ENCODE measurements at regions not wholly inside any gene's neighbourhood (a gene's known extent, or its start where the extent isn't known, plus 50 kb on each side); places are given as distances from the start of the nearest gene placed in this dataset.
A peak's percentile ranks its signal among the peaks of the same experiment; 100 is the strongest.

DNA sequence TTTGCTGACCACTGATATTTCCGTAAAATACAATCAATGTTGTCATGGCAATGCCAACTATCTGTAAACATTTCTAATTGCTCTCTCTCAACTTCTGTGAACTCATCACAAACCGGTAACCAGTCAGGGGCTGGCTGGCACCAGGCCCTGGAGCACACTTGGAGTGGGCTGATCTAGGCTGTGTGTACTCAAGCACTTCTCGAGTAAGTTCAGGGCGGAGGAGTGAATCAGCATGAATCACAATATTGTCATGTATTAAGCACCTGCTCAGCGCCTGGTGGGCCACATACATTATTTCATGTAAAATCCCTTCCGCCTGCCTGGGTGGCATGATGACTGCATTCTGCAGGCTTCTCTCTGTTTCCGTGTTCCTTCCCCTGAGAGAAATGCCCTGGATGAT is 212.4 kb downstream of the FOXD2 start:
- DNase-seq (ENCODE audit: extremely low spot score, unreplicated experiment): peak; percentile 66
- Mint-ChIP-seq H3K4me3 (ENCODE audit: unreplicated experiment) (no peak overlapping the region), H3K27ac (ENCODE audit: unreplicated experiment) (no peak overlapping the region), H3K36me3 (ENCODE audit: unreplicated experiment) (no peaks in the 10 kb centered on the region), H3K27me3 (ENCODE audit: unreplicated experiment) (peaks cover 8% of the 10 kb centered on the region), H3K9me3 (ENCODE audit: unreplicated experiment) (no peaks in the 10 kb centered on the region), H3K4me1 (ENCODE audit: unreplicated experiment) (peaks cover 9% of the 10 kb centered on the region)
- no peak for TF ChIP-seq CTCF (IDR thresholded peaks at IDR 0.05)

DNA sequence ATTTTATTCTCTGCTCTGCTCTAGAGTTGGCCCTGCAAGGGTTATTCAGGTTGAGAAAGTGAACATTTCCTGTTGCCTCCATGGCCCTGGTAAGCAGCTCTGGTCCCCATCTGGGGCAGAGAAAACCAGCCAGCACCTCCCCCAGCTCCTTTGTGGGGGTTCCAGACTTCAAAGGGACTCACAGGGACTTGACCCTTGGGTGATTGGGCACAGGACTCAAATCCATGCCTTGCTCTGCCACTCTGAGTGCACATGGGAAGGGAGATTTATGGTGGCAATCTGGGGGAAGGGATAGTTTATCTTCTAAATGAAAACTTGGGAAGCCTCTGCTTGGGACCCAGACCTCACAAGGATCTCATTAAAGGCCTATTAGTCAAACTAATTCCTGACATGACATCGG is 212.8 kb downstream of the FOXD2 start:
- no peak overlapping the region for H3K4me3 Mint-ChIP-seq (ENCODE audit: unreplicated experiment)
- H3K36me3 Mint-ChIP-seq (ENCODE audit: unreplicated experiment): no peaks in the 10 kb centered on the region
- TF ChIP-seq CTCF (IDR thresholded peaks at IDR 0.05): no peak
- H3K27ac Mint-ChIP-seq (ENCODE audit: unreplicated experiment): no peak overlapping the region
- peaks cover 8% of the 10 kb centered on the region for H3K27me3 Mint-ChIP-seq (ENCODE audit: unreplicated experiment)
- no peaks in the 10 kb centered on the region for H3K9me3 Mint-ChIP-seq (ENCODE audit: unreplicated experiment)
- peaks cover 9% of the 10 kb centered on the region for H3K4me1 Mint-ChIP-seq (ENCODE audit: unreplicated experiment)
- peak; percentile 54 for DNase-seq (ENCODE audit: extremely low spot score, unreplicated experiment)

DNA sequence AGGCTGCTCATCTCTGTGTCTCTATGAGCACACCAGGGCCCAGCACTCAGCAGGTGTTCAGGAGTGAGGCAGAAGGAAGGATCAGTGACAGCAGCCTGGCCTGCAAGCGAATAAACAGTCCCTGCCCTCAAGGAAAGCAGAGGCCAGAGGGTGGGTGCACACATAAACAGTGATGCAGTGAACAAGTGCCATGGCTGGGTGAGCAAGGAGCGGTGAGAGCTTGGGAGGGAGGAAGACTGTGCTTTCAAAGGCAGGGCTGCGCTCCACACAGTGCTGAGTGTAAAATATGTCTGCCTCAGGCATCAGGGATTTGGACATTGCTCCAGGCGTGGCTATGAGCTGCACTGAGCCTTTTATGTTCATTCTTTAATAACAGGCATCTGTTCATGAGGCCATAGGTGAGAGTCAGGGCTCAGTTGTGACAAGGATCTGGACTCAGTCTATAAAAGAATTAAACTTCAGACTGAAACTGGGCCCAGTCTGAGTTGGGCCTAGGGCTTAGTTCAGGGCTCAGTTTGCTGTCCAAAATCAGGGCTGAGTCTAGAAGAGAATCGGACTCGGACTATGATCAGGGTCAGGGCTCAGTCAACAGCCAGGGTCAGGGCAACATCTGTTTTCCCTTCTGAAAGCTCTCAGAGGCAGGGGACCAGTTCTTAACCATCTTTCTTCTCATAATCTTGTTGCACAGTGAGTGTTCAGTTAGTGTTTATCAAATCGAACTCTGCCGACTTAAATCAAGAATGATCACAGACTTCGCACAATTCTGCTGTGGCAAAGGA is 213.7 kb downstream of the FOXD2 start:
- Mint-ChIP-seq H3K4me3 (ENCODE audit: unreplicated experiment) (no peak overlapping the region), H3K4me1 (ENCODE audit: unreplicated experiment) (peaks cover 16% of the 10 kb centered on the region), H3K27ac (ENCODE audit: unreplicated experiment) (no peak overlapping the region), H3K27me3 (ENCODE audit: unreplicated experiment) (peaks cover 8% of the 10 kb centered on the region), H3K9me3 (ENCODE audit: unreplicated experiment) (no peaks in the 10 kb centered on the region), H3K36me3 (ENCODE audit: unreplicated experiment) (no peaks in the 10 kb centered on the region)
- no peak for TF ChIP-seq CTCF (IDR thresholded peaks at IDR 0.05)
- peak; percentile 49 for DNase-seq (ENCODE audit: extremely low spot score, unreplicated experiment)

DNA sequence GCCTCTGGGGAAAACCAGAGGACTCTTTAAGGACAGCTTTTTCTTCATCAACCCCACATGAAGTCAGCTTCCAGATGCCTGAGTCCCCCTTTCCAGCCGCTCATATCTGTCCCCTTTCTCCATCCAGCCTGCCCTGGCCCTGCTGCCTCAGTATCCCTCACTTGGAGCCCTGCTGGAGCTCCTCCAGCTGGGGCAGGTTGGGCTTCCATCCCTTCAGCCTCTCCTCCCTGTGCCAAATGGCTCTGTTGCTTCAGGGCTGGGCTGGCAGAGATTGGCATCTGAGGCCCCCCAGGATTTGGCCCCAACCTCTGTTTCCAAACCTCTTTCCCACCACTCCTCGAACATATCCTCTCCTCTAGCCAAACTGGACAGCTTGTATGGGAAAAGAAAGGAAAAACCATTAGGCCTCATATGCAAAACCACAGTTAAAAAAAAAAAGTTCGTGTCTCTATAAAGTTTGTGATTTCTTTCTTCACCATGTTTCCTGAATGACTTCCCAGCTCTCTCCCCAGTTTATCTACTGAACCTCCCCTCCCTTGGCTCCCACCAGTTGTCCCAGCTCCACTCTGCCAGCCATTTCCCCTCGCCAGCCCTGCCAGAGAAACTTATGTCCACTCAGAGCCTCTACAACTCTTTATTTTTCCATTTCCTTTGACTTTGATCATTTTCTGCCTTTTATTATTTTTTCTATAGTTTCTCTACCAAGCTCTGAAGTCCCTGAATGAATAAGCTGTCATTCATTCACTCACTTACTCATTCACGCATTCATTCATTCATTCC is 217.9 kb downstream of the FOXD2 start:
- Mint-ChIP-seq H3K4me1 (ENCODE audit: unreplicated experiment) (peaks cover 20% of the 10 kb centered on the region), H3K4me3 (ENCODE audit: unreplicated experiment) (no peak overlapping the region), H3K9me3 (ENCODE audit: unreplicated experiment) (no peaks in the 10 kb centered on the region), H3K27ac (ENCODE audit: unreplicated experiment) (peak overlapping the region; percentile 5), H3K36me3 (ENCODE audit: unreplicated experiment) (no peaks in the 10 kb centered on the region), H3K27me3 (ENCODE audit: unreplicated experiment) (peaks cover 4% of the 10 kb centered on the region)
- peak; percentile 57 for DNase-seq (ENCODE audit: extremely low spot score, unreplicated experiment)
- no peak for TF ChIP-seq CTCF (IDR thresholded peaks at IDR 0.05)
